MM.1S (cell line): ENCODE measurements at regions not wholly inside any gene's neighbourhood (a gene's known extent, or its start where the extent isn't known, plus 50 kb on each side); places are given as distances from the start of the nearest gene placed in this dataset.

Experiments
- DNase-seq: peaks from one replicate; pipeline ENCODE4 v3.0.0-alpha.2; 2015
- H2AFZ ChIP-seq: fragments of 300-600 bp; sonication (generic); 2 replicates; pipeline ENCODE4 v1.6.0; 2016; ENCODE audit warnings: antibody characterized with exemption, low read length
- H3F3A ChIP-seq: fragments of 300-600 bp; sonication (generic); 2 replicates; pipeline ENCODE4 v1.6.1; 2016; ENCODE audit warnings: mild to moderate bottlenecking, antibody characterized with exemption, low read length, moderate library complexity, mixed read lengths; ENCODE audit not compliant: insufficient read depth
- H3K27ac ChIP-seq: fragments of 300-600 bp; sonication (generic); 2 replicates; pipeline ENCODE4 v1.5.1; 2016; ENCODE audit warnings: mild to moderate bottlenecking, low read length
- H3K27me3 ChIP-seq: fragments of 300-600 bp; sonication (generic); replicated peaks from 2 replicates; pipeline ENCODE4 v1.6.0; 2016; ENCODE audit warnings: low read length; ENCODE audit not compliant: insufficient read depth
- H3K36me3 ChIP-seq: fragments of 300-600 bp; sonication (generic); replicated peaks from 2 replicates; pipeline ENCODE4 v1.6.1; 2016; ENCODE audit warnings: mild to moderate bottlenecking, low read length, mixed read lengths; ENCODE audit not compliant: insufficient read depth
- H3K4me1 ChIP-seq: fragments of 300-600 bp; sonication (generic); 2 replicates; pipeline ENCODE4 v1.6.1; 2016; ENCODE audit warnings: low read length, mixed read lengths
- H3K4me2 ChIP-seq: fragments of 300-600 bp; sonication (generic); 2 replicates; pipeline ENCODE4 v1.6.0; 2016; ENCODE audit warnings: low read depth, low read length
- H3K4me3 ChIP-seq: fragments of 300-600 bp; sonication (generic); 2 replicates; pipeline ENCODE4 v1.5.1; 2016; ENCODE audit warnings: low read length, mixed read lengths
- H3K79me2 ChIP-seq: fragments of 300-600 bp; sonication (generic); 2 replicates; pipeline ENCODE4 v1.6.1; 2016; ENCODE audit warnings: mixed run types, low read length, mixed read lengths
- H3K9ac ChIP-seq: fragments of 300-600 bp; sonication (generic); 2 replicates; pipeline ENCODE4 v1.6.1; 2016; ENCODE audit warnings: low read length, mixed read lengths
- H3K9me2 ChIP-seq: fragments of 300-600 bp; sonication (generic); replicated peaks from 2 replicates; pipeline ENCODE4 v1.6.1; 2016; ENCODE audit warnings: mild to moderate bottlenecking, low read length, mixed read lengths; ENCODE audit not compliant: insufficient read depth
- H3K9me3 ChIP-seq: fragments of 300-600 bp; sonication (generic); replicated peaks from 2 replicates; pipeline ENCODE4 v1.6.1; 2016; ENCODE audit warnings: mild to moderate bottlenecking, low read length, mixed read lengths; ENCODE audit not compliant: insufficient read depth
- H4K20me1 ChIP-seq: fragments of 300-600 bp; sonication (generic); 2 replicates; pipeline ENCODE4 v1.6.1; 2016; ENCODE audit warnings: mild to moderate bottlenecking, low read length, moderate library complexity, mixed read lengths; ENCODE audit not compliant: insufficient read depth
- EZH2 ChIP-seq: fragments of 300-600 bp; sonication (generic); optimal IDR thresholded peaks from 2 replicates; pipeline ENCODE3; 2017; ENCODE audit warnings: low read depth, mild to moderate bottlenecking, antibody characterized with exemption, low read length, mixed read lengths
- EZH2phosphoT487 ChIP-seq: fragments of 300-600 bp; sonication (generic); IDR thresholded peaks from 2 replicates; pipeline ENCODE4 v1.6.1; 2018; ENCODE audit warnings: antibody characterized with exemption, low read length
- TF ChIP-seq, protein P1 (sequence below): fragments of 300-600 bp; sonication (generic); IDR thresholded peaks from 2 replicates; pipeline ENCODE4 v1.5.1; 2016; ENCODE audit warnings: antibody characterized with exemption, low read length, mixed read lengths

- Histone ChIP-seq H3K4me2 (no peak overlapping the region), H3K4me3 (no peak overlapping the region), H3K9me2 (no peaks in the 10 kb centered on the region), H4K20me1 (no peaks in the 10 kb centered on the region), H3F3A (no peaks in the 10 kb centered on the region), H3K9me3 (no peaks in the 10 kb centered on the region), H3K27ac (no peak overlapping the region), H3K4me1 (no peaks in the 10 kb centered on the region), H3K36me3 (no peaks in the 10 kb centered on the region), H3K79me2 (no peaks in the 10 kb centered on the region), H3K27me3 (no peaks in the 10 kb centered on the region), H2AFZ (no peak overlapping the region), H3K9ac (no peak overlapping the region)
- TF ChIP-seq EZH2phosphoT487 (no peak), EZH2 (no peak)
- TF ChIP-seq, protein P1, sequence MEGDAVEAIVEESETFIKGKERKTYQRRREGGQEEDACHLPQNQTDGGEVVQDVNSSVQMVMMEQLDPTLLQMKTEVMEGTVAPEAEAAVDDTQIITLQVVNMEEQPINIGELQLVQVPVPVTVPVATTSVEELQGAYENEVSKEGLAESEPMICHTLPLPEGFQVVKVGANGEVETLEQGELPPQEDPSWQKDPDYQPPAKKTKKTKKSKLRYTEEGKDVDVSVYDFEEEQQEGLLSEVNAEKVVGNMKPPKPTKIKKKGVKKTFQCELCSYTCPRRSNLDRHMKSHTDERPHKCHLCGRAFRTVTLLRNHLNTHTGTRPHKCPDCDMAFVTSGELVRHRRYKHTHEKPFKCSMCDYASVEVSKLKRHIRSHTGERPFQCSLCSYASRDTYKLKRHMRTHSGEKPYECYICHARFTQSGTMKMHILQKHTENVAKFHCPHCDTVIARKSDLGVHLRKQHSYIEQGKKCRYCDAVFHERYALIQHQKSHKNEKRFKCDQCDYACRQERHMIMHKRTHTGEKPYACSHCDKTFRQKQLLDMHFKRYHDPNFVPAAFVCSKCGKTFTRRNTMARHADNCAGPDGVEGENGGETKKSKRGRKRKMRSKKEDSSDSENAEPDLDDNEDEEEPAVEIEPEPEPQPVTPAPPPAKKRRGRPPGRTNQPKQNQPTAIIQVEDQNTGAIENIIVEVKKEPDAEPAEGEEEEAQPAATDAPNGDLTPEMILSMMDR: no peak
- no peak for DNase-seq
These were observed 253.7 kb upstream of the PFKP start for GRCh38 chr10:2813693-2814092.

GRCh38 chr10:2813286-2813685, 254.1 kb upstream of the PFKP start:
- H3K9ac ChIP-seq: no peak overlapping the region
- H3K4me1 ChIP-seq: no peaks in the 10 kb centered on the region
- no peaks in the 10 kb centered on the region for H3K36me3 ChIP-seq
- TF ChIP-seq EZH2 (no peak), EZH2phosphoT487 (no peak)
- TF ChIP-seq, protein P1: no peak
- H3F3A ChIP-seq: no peaks in the 10 kb centered on the region
- no peak overlapping the region for H3K4me3 ChIP-seq
- no peak for DNase-seq
- H3K27ac ChIP-seq: no peak overlapping the region
- H2AFZ ChIP-seq: no peak overlapping the region
- no peaks in the 10 kb centered on the region for H3K9me3 ChIP-seq
- no peaks in the 10 kb centered on the region for H3K27me3 ChIP-seq
- no peaks in the 10 kb centered on the region for H4K20me1 ChIP-seq
- no peak overlapping the region for H3K4me2 ChIP-seq
- H3K79me2 ChIP-seq: no peaks in the 10 kb centered on the region
- H3K9me2 ChIP-seq: no peaks in the 10 kb centered on the region

- Histone ChIP-seq H3K4me1 (no peaks in the 10 kb centered on the region), H2AFZ (no peak overlapping the region), H3K79me2 (no peaks in the 10 kb centered on the region), H3K9me2 (no peaks in the 10 kb centered on the region), H3K9ac (no peak overlapping the region), H3K9me3 (no peaks in the 10 kb centered on the region), H3F3A (no peaks in the 10 kb centered on the region), H3K4me2 (no peak overlapping the region), H3K4me3 (no peak overlapping the region), H3K27ac (no peak overlapping the region), H4K20me1 (no peaks in the 10 kb centered on the region), H3K27me3 (no peaks in the 10 kb centered on the region), H3K36me3 (no peaks in the 10 kb centered on the region)
- no peak for DNase-seq
- TF ChIP-seq, protein P1: no peak
- TF ChIP-seq EZH2phosphoT487 (no peak), EZH2 (no peak)
These were observed 254.7 kb upstream of the PFKP start for GRCh38 chr10:2812631-2813030.
